ENCODE measurements at regions not wholly inside any gene's neighbourhood (a gene's known extent, or its start where the extent isn't known, plus 50 kb on each side); places are given as distances from the start of the nearest gene placed in this dataset.

DNA sequence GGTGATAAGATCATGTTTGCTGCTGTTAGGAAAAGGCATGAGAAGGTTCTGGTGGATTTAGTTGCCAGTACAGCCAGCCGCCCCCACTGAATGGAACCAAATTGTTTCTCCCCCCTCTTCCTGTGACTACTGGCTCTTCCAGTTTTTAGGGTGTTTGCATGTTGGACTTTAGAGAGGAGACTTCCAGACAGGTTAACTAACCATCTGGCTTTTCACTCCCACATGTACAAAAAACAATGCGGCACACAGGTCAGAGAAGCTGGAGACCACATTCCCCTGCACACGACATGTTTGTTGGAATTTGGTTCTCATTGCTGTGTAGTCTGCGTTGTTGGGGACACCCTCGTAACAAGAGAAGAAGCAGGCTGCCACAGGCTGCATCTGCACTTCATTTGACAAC lies 103.9 kb upstream of the TMEM132C start:
- TF ChIP-seq EZH2phosphoT487 (IDR thresholded peaks at IDR 0.05), result no peak
- TF ChIP-seq, protein P1, sequence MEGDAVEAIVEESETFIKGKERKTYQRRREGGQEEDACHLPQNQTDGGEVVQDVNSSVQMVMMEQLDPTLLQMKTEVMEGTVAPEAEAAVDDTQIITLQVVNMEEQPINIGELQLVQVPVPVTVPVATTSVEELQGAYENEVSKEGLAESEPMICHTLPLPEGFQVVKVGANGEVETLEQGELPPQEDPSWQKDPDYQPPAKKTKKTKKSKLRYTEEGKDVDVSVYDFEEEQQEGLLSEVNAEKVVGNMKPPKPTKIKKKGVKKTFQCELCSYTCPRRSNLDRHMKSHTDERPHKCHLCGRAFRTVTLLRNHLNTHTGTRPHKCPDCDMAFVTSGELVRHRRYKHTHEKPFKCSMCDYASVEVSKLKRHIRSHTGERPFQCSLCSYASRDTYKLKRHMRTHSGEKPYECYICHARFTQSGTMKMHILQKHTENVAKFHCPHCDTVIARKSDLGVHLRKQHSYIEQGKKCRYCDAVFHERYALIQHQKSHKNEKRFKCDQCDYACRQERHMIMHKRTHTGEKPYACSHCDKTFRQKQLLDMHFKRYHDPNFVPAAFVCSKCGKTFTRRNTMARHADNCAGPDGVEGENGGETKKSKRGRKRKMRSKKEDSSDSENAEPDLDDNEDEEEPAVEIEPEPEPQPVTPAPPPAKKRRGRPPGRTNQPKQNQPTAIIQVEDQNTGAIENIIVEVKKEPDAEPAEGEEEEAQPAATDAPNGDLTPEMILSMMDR (IDR thresholded peaks at IDR 0.05), result no peak
